Breast epithelium (tissue), 3 donors: ENCODE measurements at regions not wholly inside any gene's neighbourhood (a gene's known extent, or its start where the extent isn't known, plus 50 kb on each side); places are given as distances from the start of the nearest gene placed in this dataset.

Experiments
- CTCF ChIP-seq, 3 donors: fragments of 450-650 bp; IDR thresholded peaks; one replicate each; pipeline ENCODE4 v1.5.1; 2016 to 2017; ENCODE audit warnings: antibody characterized with exemption in 3 of 3, mild to moderate bottlenecking in 3 of 3, moderate library complexity in 3 of 3
- POLR2AphosphoS5 ChIP-seq, 3 donors: sonication (generic); formaldehyde crosslinking; IDR thresholded peaks; one replicate each; pipeline ENCODE4 v1.6.1; 2017; ENCODE audit warnings: antibody characterized with exemption in 3 of 3

- TF ChIP-seq CTCF (IDR thresholded peaks at IDR 0.05) (no peak), POLR2AphosphoS5 (IDR thresholded peaks at IDR 0.05) (no peak)
Measured at GRCh38 chr2:41892476-41892875, 155.3 kb upstream of the PKDCC start.
